Adipocyte (in vitro differentiated cells): ENCODE measurements at regions not wholly inside any gene's neighbourhood (a gene's known extent, or its start where the extent isn't known, plus 50 kb on each side); places are given as distances from the start of the nearest gene placed in this dataset.
A peak's percentile ranks its signal among the peaks of the same experiment; 100 is the strongest.

ENCODE experiments used
- DNase-seq: peaks from one replicate; pipeline ENCODE4 v3.0.0-alpha.2; 2015; ENCODE audit warnings: low read depth
- H3K27me3 ChIP-seq: replicated peaks from 2 replicates; pipeline ENCODE4 v1.7.0; 2013; ENCODE audit warnings: mild to moderate bottlenecking, low read length, moderate library complexity; ENCODE audit not compliant: control insufficient read depth, insufficient read depth
- H3K36me3 ChIP-seq: 2 replicates; pipeline ENCODE4 v1.7.0; 2013; ENCODE audit warnings: low read length, mild to moderate bottlenecking, moderate library complexity; ENCODE audit not compliant: control insufficient read depth, insufficient read depth, severe bottlenecking
- H3K4me1 ChIP-seq: 2 replicates; pipeline ENCODE4 v1.7.0; 2013; ENCODE audit warnings: mild to moderate bottlenecking, low read length, moderate library complexity; ENCODE audit not compliant: control insufficient read depth, insufficient read depth
- H3K4me3 ChIP-seq: 2 replicates; pipeline ENCODE4 v1.7.0; 2013; ENCODE audit warnings: mild to moderate bottlenecking, low read length, moderate library complexity
- H3K9ac ChIP-seq: 2 replicates; pipeline ENCODE4 v1.7.0; 2013; ENCODE audit warnings: mild to moderate bottlenecking, low read length, moderate library complexity
- H3K9me3 ChIP-seq: 2 replicates; pipeline ENCODE4 v1.7.0; 2013; ENCODE audit warnings: mild to moderate bottlenecking, low read length, moderate library complexity; ENCODE audit not compliant: control insufficient read depth

GRCh38 chr5:122547669-122548068, 227.2 kb upstream of the SNX2 start:
- Histone ChIP-seq H3K4me3 (no peak overlapping the region), H3K4me1 (no peaks in the 10 kb centered on the region), H3K36me3 (no peaks in the 10 kb centered on the region), H3K9me3 (peaks cover 2% of the 10 kb centered on the region), H3K27me3 (no peaks in the 10 kb centered on the region), H3K9ac (no peak overlapping the region)
- DNase-seq, result no peak

- Histone ChIP-seq H3K27me3 (no peaks in the 10 kb centered on the region), H3K36me3 (no peaks in the 10 kb centered on the region), H3K9ac (no peak overlapping the region), H3K4me1 (peaks cover 18% of the 10 kb centered on the region), H3K9me3 (no peaks in the 10 kb centered on the region), H3K4me3 (no peak overlapping the region)
- no peak for DNase-seq
Measured at GRCh38 chr5:122559676-122560075, 215.2 kb upstream of the SNX2 start.

- no peak overlapping the region for H3K9ac ChIP-seq
- DNase-seq, result no peak
- H3K4me1 ChIP-seq, result peaks cover 18% of the 10 kb centered on the region
- no peaks in the 10 kb centered on the region for H3K27me3 ChIP-seq
- no peak overlapping the region for H3K4me3 ChIP-seq
- no peaks in the 10 kb centered on the region for H3K36me3 ChIP-seq
- H3K9me3 ChIP-seq, result no peaks in the 10 kb centered on the region
Measured at GRCh38 chr5:122561209-122561608, 213.7 kb upstream of the SNX2 start.

GRCh38 chr5:122565331-122565730, 209.5 kb upstream of the SNX2 start:
- DNase-seq, result peak; percentile 16
- Histone ChIP-seq H3K9ac (no peak overlapping the region), H3K4me3 (no peak overlapping the region), H3K4me1 (no peaks in the 10 kb centered on the region), H3K9me3 (no peaks in the 10 kb centered on the region), H3K27me3 (no peaks in the 10 kb centered on the region), H3K36me3 (no peaks in the 10 kb centered on the region)

GRCh38 chr5:122576256-122577016, 198.4 kb upstream of the SNX2 start:
- H3K36me3 ChIP-seq, result no peaks in the 10 kb centered on the region
- H3K27me3 ChIP-seq, result peaks cover 7% of the 10 kb centered on the region
- no peak overlapping the region for H3K4me3 ChIP-seq
- H3K4me1 ChIP-seq, result no peaks in the 10 kb centered on the region
- no peak overlapping the region for H3K9ac ChIP-seq
- peak; percentile 39 for DNase-seq
- H3K9me3 ChIP-seq, result no peaks in the 10 kb centered on the region

GRCh38 chr5:122581629-122582028, 193.3 kb upstream of the SNX2 start:
- peaks cover 7% of the 10 kb centered on the region for H3K27me3 ChIP-seq
- DNase-seq, result no peak
- H3K9me3 ChIP-seq, result no peaks in the 10 kb centered on the region
- peaks cover 24% of the 10 kb centered on the region for H3K4me1 ChIP-seq
- H3K36me3 ChIP-seq, result no peaks in the 10 kb centered on the region
- no peak overlapping the region for H3K9ac ChIP-seq
- H3K4me3 ChIP-seq, result no peak overlapping the region

- DNase-seq, result no peak
- H3K27me3 ChIP-seq, result no peaks in the 10 kb centered on the region
- H3K4me3 ChIP-seq, result peak overlapping the region; percentile 54
- peaks cover 24% of the 10 kb centered on the region for H3K4me1 ChIP-seq
- H3K9me3 ChIP-seq, result no peaks in the 10 kb centered on the region
- H3K36me3 ChIP-seq, result no peaks in the 10 kb centered on the region
- no peak overlapping the region for H3K9ac ChIP-seq
Measured at GRCh38 chr5:122584411-122585300, 190.2 kb upstream of the SNX2 start.

GRCh38 chr5:122585371-122585770, 189.5 kb upstream of the SNX2 start:
- H3K27me3 ChIP-seq, result no peaks in the 10 kb centered on the region
- H3K9ac ChIP-seq, result no peak overlapping the region
- H3K36me3 ChIP-seq, result no peaks in the 10 kb centered on the region
- DNase-seq, result no peak
- H3K4me1 ChIP-seq, result peaks cover 24% of the 10 kb centered on the region
- H3K4me3 ChIP-seq, result no peak overlapping the region
- no peaks in the 10 kb centered on the region for H3K9me3 ChIP-seq

GRCh38 chr5:122586351-122586750, 188.5 kb upstream of the SNX2 start:
- no peak overlapping the region for H3K4me3 ChIP-seq
- no peaks in the 10 kb centered on the region for H3K9me3 ChIP-seq
- DNase-seq, result peak; percentile 72
- no peaks in the 10 kb centered on the region for H3K27me3 ChIP-seq
- no peaks in the 10 kb centered on the region for H3K36me3 ChIP-seq
- no peak overlapping the region for H3K9ac ChIP-seq
- H3K4me1 ChIP-seq, result peaks cover 24% of the 10 kb centered on the region

GRCh38 chr5:122591828-122592227, 183.1 kb upstream of the SNX2 start:
- no peak overlapping the region for H3K9ac ChIP-seq
- H3K4me3 ChIP-seq, result no peak overlapping the region
- H3K4me1 ChIP-seq, result no peaks in the 10 kb centered on the region
- H3K9me3 ChIP-seq, result no peaks in the 10 kb centered on the region
- DNase-seq, result no peak
- H3K36me3 ChIP-seq, result no peaks in the 10 kb centered on the region
- H3K27me3 ChIP-seq, result no peaks in the 10 kb centered on the region

- Histone ChIP-seq H3K9me3 (peaks cover 5% of the 10 kb centered on the region), H3K27me3 (no peaks in the 10 kb centered on the region), H3K9ac (no peak overlapping the region), H3K4me3 (no peak overlapping the region), H3K4me1 (no peaks in the 10 kb centered on the region), H3K36me3 (no peaks in the 10 kb centered on the region)
- DNase-seq, result no peak
Measured at GRCh38 chr5:122599000-122599399, 175.9 kb upstream of the SNX2 start.
